Astrocyte (in vitro differentiated cells and primary cell): ENCODE measurements at regions not wholly inside any gene's neighbourhood (a gene's known extent, or its start where the extent isn't known, plus 50 kb on each side); places are given as distances from the start of the nearest gene placed in this dataset.

Experiments used
- DNase-seq: peaks from one replicate; pipeline ENCODE4 v3.0.0-alpha.2; 2010; ENCODE audit warnings: low read depth
- FAIRE-seq: peaks from 2 replicates; lab custom pipeline; 2011; peaks lifted over from hg19 to GRCh38; lab: Jason Lieb, UNC
- H2AFZ ChIP-seq: 2 replicates; pipeline ENCODE4 v1.6.0; 2012; ENCODE audit warnings: low read depth, low read length, inconsistent platforms
- H3K27ac ChIP-seq: 2 replicates; pipeline ENCODE4 v1.5.1; 2011; ENCODE audit warnings: low read depth, low read length, inconsistent platforms
- H3K27me3 ChIP-seq: 2 replicates; pipeline ENCODE4 v1.6.0; 2011; ENCODE audit warnings: low read length, inconsistent platforms; ENCODE audit not compliant: insufficient read depth
- H3K36me3 ChIP-seq: 2 replicates; pipeline ENCODE4 v1.5.1; 2011; ENCODE audit warnings: low read length, inconsistent platforms; ENCODE audit not compliant: insufficient read depth
- H3K4me1 ChIP-seq: 2 replicates; pipeline ENCODE4 v1.5.1; 2011; ENCODE audit warnings: low read length, inconsistent platforms; ENCODE audit not compliant: insufficient read depth
- H3K4me2 ChIP-seq: 2 replicates; pipeline ENCODE4 v1.6.0; 2012; ENCODE audit warnings: low read length, inconsistent platforms
- H3K4me3 ChIP-seq: 2 replicates; pipeline ENCODE4 v1.5.1; 2011; ENCODE audit warnings: low read depth, mild to moderate bottlenecking, low read length, inconsistent platforms; ENCODE audit not compliant: insufficient read depth
- H3K79me2 ChIP-seq: 2 replicates; pipeline ENCODE4 v1.6.0; 2012; ENCODE audit warnings: mild to moderate bottlenecking, low read length, inconsistent platforms; ENCODE audit not compliant: insufficient read depth
- H3K9ac ChIP-seq: 2 replicates; pipeline ENCODE4 v1.6.0; 2012; ENCODE audit warnings: mild to moderate bottlenecking, low read length, inconsistent platforms
- H3K9me3 ChIP-seq: 2 replicates; pipeline ENCODE4 v1.5.1; 2012; ENCODE audit warnings: low read depth, mild to moderate bottlenecking, low read length, inconsistent platforms; ENCODE audit not compliant: insufficient read depth
- H4K20me1 ChIP-seq: 2 replicates; pipeline ENCODE4 v1.6.0; 2012; ENCODE audit warnings: low read length, inconsistent platforms; ENCODE audit not compliant: insufficient read depth
- H3K27ac Mint-ChIP-seq: one replicate; pipeline ENCODE4 v1.8.0; 2021; ENCODE audit warnings: mild to moderate bottlenecking, mixed read lengths; ENCODE audit not compliant: unreplicated experiment
- H3K27me3 Mint-ChIP-seq: one replicate; pipeline ENCODE4 v1.8.0; 2021; ENCODE audit warnings: low read depth, mixed read lengths; ENCODE audit not compliant: unreplicated experiment
- H3K36me3 Mint-ChIP-seq: one replicate; pipeline ENCODE4 v1.8.0; 2021; ENCODE audit warnings: low read depth, mixed read lengths; ENCODE audit not compliant: unreplicated experiment
- H3K4me1 Mint-ChIP-seq: one replicate; pipeline ENCODE4 v1.8.0; 2021; ENCODE audit warnings: low read depth, mixed read lengths; ENCODE audit not compliant: unreplicated experiment
- H3K4me3 Mint-ChIP-seq: one replicate; pipeline ENCODE4 v1.8.0; 2021; ENCODE audit warnings: mild to moderate bottlenecking, moderate library complexity, mixed read lengths; ENCODE audit not compliant: unreplicated experiment
- H3K9me3 Mint-ChIP-seq: one replicate; pipeline ENCODE4 v1.8.0; 2021; ENCODE audit warnings: mild to moderate bottlenecking, mixed read lengths; ENCODE audit not compliant: unreplicated experiment
- CTCF ChIP-seq: IDR thresholded peaks from 2 replicates; pipeline ENCODE4 v1.5.1; 2011; ENCODE audit warnings: low read depth, mild to moderate bottlenecking, inconsistent platforms, low read length, moderate library complexity; ENCODE audit not compliant: insufficient read depth
- EZH2 ChIP-seq: IDR thresholded peaks from 2 replicates; pipeline ENCODE4 v1.6.1; 2012; ENCODE audit warnings: mild to moderate bottlenecking, low read length, inconsistent platforms; ENCODE audit not compliant: insufficient read depth

GRCh38 chr11:91835051-91835560, 389.5 kb upstream of the FAT3 start:
- Histone ChIP-seq H3K4me1 (no peaks in the 10 kb centered on the region), H2AFZ (no peak overlapping the region), H3K4me3 (no peak overlapping the region), H3K79me2 (no peaks in the 10 kb centered on the region), H3K27me3 (no peaks in the 10 kb centered on the region), H3K27ac (no peak overlapping the region), H3K9me3 (no peaks in the 10 kb centered on the region), H4K20me1 (no peaks in the 10 kb centered on the region), H3K4me2 (no peak overlapping the region), H3K36me3 (no peaks in the 10 kb centered on the region), H3K9ac (no peak overlapping the region)
- Mint-ChIP-seq H3K36me3 (no peaks in the 10 kb centered on the region), H3K4me3 (no peak overlapping the region), H3K4me1 (peaks cover 4% of the 10 kb centered on the region), H3K27me3 (no peaks in the 10 kb centered on the region), H3K9me3 (peaks cover 7% of the 10 kb centered on the region), H3K27ac (no peak overlapping the region)
- DNase-seq (no peak), FAIRE-seq (no peak)
- TF ChIP-seq CTCF (no peak), EZH2 (no peak)

- no peaks in the 10 kb centered on the region for H3K4me1 Mint-ChIP-seq
- H3K4me3 Mint-ChIP-seq = no peak overlapping the region
- no peak overlapping the region for H2AFZ ChIP-seq
- FAIRE-seq (no peak), DNase-seq (no peak)
- no peak overlapping the region for H3K4me3 ChIP-seq
- H3K9me3 Mint-ChIP-seq = peaks cover 10% of the 10 kb centered on the region
- no peak overlapping the region for H3K4me2 ChIP-seq
- H4K20me1 ChIP-seq = no peaks in the 10 kb centered on the region
- H3K36me3 ChIP-seq = no peaks in the 10 kb centered on the region
- H3K27ac ChIP-seq = no peak overlapping the region
- no peaks in the 10 kb centered on the region for H3K27me3 Mint-ChIP-seq
- no peaks in the 10 kb centered on the region for H3K9me3 ChIP-seq
- no peak overlapping the region for H3K27ac Mint-ChIP-seq
- no peaks in the 10 kb centered on the region for H3K36me3 Mint-ChIP-seq
- no peaks in the 10 kb centered on the region for H3K4me1 ChIP-seq
- no peak for TF ChIP-seq EZH2
- no peak for TF ChIP-seq CTCF
- no peaks in the 10 kb centered on the region for H3K79me2 ChIP-seq
- no peak overlapping the region for H3K9ac ChIP-seq
- H3K27me3 ChIP-seq = no peaks in the 10 kb centered on the region
Measured at GRCh38 chr11:91828901-91829300, 395.7 kb upstream of the FAT3 start.

GRCh38 chr11:91825777-91826176, 398.8 kb upstream of the FAT3 start:
- Histone ChIP-seq H3K4me1 (no peaks in the 10 kb centered on the region), H2AFZ (no peak overlapping the region), H3K4me3 (no peak overlapping the region), H3K27ac (no peak overlapping the region), H4K20me1 (no peaks in the 10 kb centered on the region), H3K79me2 (no peaks in the 10 kb centered on the region), H3K27me3 (no peaks in the 10 kb centered on the region), H3K9ac (no peak overlapping the region), H3K9me3 (no peaks in the 10 kb centered on the region), H3K36me3 (no peaks in the 10 kb centered on the region), H3K4me2 (no peak overlapping the region)
- no peak for TF ChIP-seq CTCF
- no peak for TF ChIP-seq EZH2
- H3K36me3 Mint-ChIP-seq = no peaks in the 10 kb centered on the region
- no peak overlapping the region for H3K27ac Mint-ChIP-seq
- no peaks in the 10 kb centered on the region for H3K27me3 Mint-ChIP-seq
- H3K4me3 Mint-ChIP-seq = no peak overlapping the region
- DNase-seq (no peak), FAIRE-seq (no peak)
- peaks cover 7% of the 10 kb centered on the region for H3K9me3 Mint-ChIP-seq
- H3K4me1 Mint-ChIP-seq = no peaks in the 10 kb centered on the region
